ENCODE measurements at regions not wholly inside any gene's neighbourhood (a gene's known extent, or its start where the extent isn't known, plus 50 kb on each side); places are given as distances from the start of the nearest gene placed in this dataset.

- TF ChIP-seq CTCF (conservative IDR thresholded peaks at IDR 0.05; ENCODE audit: low read depth, low read length) (no peak), EZH2phosphoT487 (IDR thresholded peaks at IDR 0.05; ENCODE audit: borderline replicate concordance, low read length) (no peak), EZH2 (IDR thresholded peaks at IDR 0.05; ENCODE audit: low read length, unreplicated experiment) (no peak)
Measured at GRCh38 chr10:90314718-90315117, 543.1 kb downstream of the HTR7 start.
